T-helper 1 cell (primary cell): ENCODE measurements at regions not wholly inside any gene's neighbourhood (a gene's known extent, or its start where the extent isn't known, plus 50 kb on each side); places are given as distances from the start of the nearest gene placed in this dataset.

ENCODE experiments used
- DNase-seq, 5 donors: peaks; one replicate each; pipeline ENCODE4 v3.0.0-alpha.2; 2012 to 2020

- DNase-seq, result no peak
These were observed 329.7 kb downstream of the MAFB start for GRCh38 chr20:40359131-40359912.

- DNase-seq, result no peak
These were observed 334.2 kb downstream of the MAFB start for GRCh38 chr20:40354880-40355279.

- DNase-seq, result no peak
These were observed 345.6 kb downstream of the MAFB start for GRCh38 chr20:40343390-40343789.

GRCh38 chr20:40341561-40341960 lies 347.5 kb downstream of the MAFB start:
- DNase-seq, result no peak

GRCh38 chr20:40339661-40340449 lies 349.2 kb downstream of the MAFB start:
- DNase-seq, result no peak

- DNase-seq, result no peak
These were observed 352.5 kb downstream of the MAFB start for GRCh38 chr20:40336533-40336932.

- no peak for DNase-seq
These were observed 353.1 kb downstream of the MAFB start for GRCh38 chr20:40335901-40336351.

- no peak for DNase-seq
These were observed 353.6 kb downstream of the MAFB start for GRCh38 chr20:40335437-40335836.

GRCh38 chr20:40333591-40333990 lies 355.4 kb downstream of the MAFB start:
- DNase-seq, result no peak

- no peak for DNase-seq
These were observed 357.1 kb downstream of the MAFB start for GRCh38 chr20:40331807-40332560.

- no peak for DNase-seq
These were observed 357.8 kb downstream of the MAFB start for GRCh38 chr20:40331249-40331648.

GRCh38 chr20:40329321-40329720 lies 359.7 kb downstream of the MAFB start:
- DNase-seq, result no peak

GRCh38 chr20:40326784-40327183 lies 362.3 kb downstream of the MAFB start:
- no peak for DNase-seq

- DNase-seq, result no peak
These were observed 363.9 kb downstream of the MAFB start for GRCh38 chr20:40325006-40325568.

GRCh38 chr20:40323361-40323794 lies 365.7 kb downstream of the MAFB start:
- DNase-seq, result no peak

- no peak for DNase-seq
These were observed 366.1 kb downstream of the MAFB start for GRCh38 chr20:40322941-40323340.

- DNase-seq, result no peak
These were observed 368.5 kb downstream of the MAFB start for GRCh38 chr20:40320517-40321011.

- no peak for DNase-seq
These were observed 369.1 kb downstream of the MAFB start for GRCh38 chr20:40319741-40320516.

GRCh38 chr20:40319056-40319455 lies 370.0 kb downstream of the MAFB start:
- DNase-seq, result no peak

- DNase-seq, result no peak
These were observed 371.8 kb downstream of the MAFB start for GRCh38 chr20:40317156-40317790.

GRCh38 chr20:40314278-40314677 lies 374.8 kb downstream of the MAFB start:
- DNase-seq, result no peak
